ENCODE measurements at regions not wholly inside any gene's neighbourhood (a gene's known extent, or its start where the extent isn't known, plus 50 kb on each side); places are given as distances from the start of the nearest gene placed in this dataset.

DNA sequence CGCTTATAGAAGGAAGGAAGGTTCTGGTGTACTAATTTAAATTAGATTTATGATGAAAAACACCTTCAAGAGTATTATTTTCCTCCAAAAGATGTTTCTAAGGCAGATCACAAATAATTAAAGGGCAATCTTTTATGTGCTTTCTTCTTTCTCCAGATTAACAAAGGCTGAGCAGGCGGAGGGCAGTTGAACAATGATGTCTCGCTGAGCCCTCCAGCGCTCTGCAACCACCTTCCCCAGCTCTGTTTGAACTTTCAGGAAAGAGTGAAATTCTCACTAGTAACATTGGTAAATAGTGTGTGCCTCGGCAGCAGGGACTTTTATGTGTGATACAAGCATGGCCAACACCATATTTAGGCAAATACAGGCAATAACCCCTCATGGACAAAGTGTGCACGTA is 379.1 kb upstream of the MKI67 start:
- no peak for DNase-seq

DNA sequence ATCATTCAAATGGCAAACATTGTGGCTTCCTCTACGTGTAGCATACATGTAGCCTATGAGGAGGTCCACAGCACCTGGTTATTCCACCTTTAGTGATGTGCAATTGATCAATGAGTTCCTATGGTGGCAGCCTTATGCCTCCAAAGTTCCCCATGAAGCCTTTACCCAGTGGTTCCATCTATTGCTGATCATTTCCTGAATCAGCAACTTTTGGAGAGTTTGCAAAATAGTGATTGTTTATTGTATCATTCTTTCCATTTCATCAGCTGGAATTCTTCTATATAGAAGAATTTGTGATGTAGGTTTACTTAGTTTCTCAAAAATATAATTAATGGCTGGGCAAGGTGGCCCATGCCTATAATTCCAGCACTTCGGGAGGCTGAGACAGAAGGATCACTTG is 380.2 kb upstream of the MKI67 start:
- no peak for DNase-seq

DNA sequence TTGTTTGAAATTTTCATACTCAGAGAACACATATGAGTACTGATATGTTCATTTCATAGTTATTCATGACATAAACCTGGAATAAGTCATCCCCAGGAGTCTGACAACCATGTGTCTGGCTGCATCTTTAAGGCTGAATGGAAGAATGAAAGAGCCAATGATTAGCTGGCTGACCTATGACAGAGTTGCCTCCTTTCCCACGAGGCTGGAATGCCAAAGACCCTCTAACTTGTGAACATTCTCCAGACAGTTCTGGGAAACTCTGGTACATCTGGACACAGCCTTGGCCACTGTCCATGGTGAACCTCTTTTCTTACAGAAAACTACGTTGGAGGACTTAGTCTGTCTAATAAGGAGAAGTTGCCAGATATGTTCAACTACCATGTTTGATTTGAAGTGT is 380.8 kb upstream of the MKI67 start:
- no peak for DNase-seq

DNA sequence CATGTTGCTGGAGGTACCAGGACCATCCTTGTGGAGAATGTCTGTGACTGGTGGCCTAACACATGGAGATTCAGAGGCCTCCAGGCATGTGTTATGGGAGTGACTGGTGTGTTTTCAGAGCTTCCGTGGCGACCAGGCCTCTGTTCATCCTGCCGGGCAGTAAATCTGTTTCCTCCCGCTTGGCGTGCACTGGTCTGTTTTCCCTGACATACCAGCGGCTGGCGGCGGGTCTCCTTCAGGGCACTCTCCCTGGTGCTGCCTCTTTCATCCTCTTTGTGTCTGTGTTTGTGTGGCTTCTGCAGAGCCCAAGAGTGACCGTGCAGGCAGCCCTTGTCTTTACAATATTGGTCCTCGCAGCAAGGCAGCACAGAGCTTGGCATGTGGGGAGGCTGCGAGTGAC is 385.1 kb upstream of the MKI67 start:
- no peak for DNase-seq

DNA sequence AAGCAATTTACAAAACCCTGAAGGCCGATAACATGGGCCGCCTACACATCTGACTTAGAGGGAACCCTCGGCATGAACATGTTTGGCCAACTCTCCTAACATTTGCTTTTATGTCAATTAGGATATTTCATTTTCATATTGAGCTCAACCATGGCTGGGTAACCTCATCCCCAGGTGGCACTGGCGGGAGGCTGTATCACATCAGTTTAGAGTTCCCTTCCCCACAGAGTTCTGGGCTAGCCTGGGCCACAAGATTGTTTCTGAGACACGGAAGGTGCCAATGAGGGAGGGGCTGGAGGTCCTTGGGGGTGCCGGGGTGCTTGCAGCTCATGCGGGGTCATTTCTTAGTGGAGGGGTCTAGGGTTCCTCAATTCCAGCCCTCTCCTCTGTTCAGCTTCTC is 386.5 kb upstream of the MKI67 start:
- no peak for DNase-seq

DNA sequence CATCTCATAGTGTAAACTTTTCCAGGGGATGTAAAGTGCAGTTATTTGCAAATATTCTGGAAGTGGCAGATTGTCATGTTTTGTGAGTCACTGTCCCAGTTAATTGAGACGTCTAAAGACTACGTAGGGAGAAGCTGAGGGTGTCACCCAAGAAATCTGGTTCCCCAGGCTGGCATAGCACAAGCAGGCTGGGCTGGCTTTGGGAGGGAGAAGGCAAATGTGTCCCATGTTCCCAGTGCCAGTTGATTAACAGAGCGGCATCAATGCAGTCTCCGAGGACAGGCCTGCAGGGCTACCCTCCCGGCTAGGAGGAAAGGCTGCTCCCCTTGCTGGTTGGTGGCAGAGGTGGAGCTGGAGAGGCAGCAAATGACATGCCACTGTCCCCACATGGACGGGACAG is 388.3 kb upstream of the MKI67 start:
- DNase-seq: no peak

DNA sequence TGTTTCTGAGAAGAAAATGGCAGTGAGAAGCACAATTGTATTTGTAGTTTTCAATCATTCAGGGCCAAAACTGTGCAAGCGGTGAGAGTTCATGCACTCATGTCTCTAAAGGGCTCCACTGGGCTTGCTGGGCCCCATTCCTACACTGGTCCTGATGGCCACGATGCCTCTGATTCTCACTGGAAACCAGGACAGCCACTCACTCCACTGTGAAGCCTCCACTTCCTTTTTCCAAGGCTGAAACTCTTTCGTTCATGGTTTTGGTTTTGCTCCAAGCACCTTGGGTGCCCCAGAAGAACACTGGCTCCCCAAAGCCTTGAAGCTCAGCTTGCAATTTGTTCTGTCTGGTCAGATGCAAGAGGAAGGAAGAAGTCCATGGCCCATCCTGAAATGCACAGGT is 390.0 kb upstream of the MKI67 start:
- no peak for DNase-seq

DNA sequence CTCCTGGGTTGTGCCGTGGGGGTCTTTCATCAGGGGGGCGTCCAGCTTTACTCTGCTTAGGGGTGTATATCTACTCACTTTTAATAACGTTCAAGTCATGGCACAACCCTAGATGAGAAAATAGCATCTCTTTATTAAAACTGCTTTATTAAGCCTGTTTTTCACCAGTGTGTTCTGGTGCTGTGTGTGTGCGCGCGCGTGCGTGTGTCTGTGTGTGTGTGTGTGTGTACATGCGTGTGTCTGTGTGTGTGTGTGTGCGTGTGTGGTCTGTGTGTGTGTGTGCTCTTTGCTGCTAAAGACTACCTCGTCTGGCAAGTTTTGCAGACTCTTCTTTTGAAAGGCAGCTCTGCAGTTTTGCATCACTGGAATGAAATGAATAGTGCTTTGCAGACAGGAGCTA is 390.9 kb upstream of the MKI67 start:
- no peak for DNase-seq

DNA sequence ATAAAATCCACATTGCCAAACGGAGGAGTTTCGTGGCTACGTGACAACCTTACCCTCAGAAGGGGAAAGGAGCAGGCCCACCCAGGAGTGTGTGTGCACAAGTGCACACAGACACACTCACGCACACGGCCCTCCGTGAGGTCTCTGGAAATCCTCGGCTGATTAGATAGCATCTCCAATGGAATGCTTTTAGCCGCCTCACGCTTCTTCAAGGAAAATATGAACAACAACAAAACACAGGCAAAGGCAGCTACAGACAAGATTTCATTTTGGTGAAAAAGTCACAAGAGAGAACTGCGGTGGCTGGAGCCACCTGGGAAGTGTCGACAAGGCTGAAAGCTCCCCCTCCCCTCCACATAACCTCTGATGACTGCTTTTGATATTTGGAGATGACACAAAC is 391.8 kb upstream of the MKI67 start:
- no peak for DNase-seq

DNA sequence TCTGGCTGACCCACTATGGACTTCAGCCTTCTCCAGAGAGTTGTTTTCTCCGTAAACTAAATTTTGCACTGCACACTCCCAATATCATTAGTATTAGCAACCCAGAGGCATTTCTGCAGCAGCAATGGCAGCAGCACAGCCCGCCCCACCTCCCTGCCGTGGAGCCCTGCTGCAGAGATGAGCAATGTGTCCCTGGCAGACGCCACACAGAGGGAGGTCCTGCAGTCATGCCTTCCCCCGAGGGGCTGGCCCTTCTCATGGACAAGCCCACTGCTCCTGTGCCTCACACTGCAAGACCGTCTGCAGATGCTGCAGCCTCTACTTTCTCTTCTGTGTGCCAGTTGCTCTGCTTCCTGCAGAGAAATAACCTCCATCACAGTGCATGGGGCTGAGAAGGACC is 393.4 kb upstream of the MKI67 start:
- no peak for DNase-seq

DNA sequence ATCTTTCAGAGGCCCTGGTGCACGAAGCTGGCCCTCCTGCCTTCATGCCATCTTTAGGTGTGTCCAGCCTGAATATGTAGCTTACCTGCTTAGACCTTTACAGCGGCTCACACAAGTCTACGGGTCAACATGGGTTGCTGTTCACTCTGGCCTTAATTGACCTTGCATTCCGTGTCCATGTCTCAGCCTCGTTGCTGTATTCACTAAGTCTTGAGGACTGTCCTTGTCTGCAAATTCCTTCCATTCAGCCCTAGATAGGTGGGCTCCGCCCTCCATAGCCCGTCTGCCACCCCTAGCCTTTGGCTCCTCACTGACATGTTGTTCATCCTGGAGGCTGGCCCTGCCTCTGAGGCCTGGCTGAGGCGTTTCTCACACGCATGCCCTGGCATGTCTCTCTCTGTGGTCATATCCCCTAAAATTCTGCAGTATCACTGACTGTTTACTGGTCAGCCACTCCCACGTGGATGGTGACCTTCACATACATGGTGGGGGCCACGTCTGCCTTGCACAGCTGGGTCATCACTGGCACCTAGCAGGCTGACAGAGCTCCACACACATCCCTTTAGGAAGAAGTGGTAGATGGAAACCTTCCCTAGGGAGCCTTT is 394.1 kb upstream of the MKI67 start:
- DNase-seq: no peak

DNA sequence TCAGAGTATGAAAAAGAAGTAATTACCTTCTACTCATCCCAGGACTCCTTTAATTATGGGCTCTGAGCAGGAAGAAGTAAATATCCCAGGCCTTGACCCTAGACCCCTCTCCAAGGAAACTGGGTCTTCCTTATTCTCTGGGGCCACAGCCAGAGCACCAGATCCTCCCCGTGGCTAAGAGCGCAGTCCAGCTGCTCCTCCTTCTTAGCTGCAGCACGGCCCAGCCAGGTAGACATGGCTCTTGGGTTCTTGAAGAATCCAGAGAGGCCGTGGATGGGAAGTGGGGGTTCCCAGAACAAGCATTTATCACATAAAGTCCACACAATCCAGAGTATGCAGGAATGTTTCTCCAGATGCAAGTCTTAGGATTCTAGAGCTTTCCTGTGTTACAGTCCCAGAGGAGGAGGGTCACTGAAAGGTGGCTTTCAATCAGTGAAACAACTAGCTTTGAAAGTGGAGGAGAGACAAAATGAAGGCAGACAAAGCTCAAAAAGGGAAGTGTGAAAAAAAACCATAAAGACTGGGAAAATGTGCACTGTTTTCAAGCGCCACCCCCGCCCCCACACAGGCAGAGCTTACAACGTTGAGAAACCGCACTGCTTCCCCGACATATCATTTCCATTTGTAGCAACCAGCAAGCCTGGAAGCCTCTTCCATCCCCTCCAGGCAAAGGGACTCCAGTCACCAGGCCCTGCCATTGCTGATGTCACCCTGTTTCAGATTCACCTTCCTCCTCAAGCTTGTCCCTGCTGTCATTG is 396.5 kb upstream of the MKI67 start:
- DNase-seq: no peak

DNA sequence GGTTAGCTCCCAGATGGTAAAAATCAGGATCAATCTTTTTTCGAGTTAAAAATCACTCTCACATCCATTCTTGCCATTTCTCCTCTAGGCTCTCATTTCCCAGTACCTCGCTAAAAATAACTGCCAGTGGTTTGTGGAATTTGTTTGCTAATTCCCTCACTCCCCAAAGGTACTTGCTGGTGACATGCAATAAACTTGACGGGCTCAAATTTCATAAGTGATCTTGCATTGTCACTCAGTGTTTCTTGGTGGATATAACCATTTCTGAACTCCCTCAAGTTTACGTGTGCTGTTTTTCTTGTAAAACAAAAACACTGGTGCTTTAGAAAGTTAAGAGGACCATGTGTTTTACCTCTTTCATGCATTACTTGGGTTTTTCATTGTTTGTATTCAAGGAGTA is 399.2 kb upstream of the MKI67 start:
- no peak for DNase-seq

DNA sequence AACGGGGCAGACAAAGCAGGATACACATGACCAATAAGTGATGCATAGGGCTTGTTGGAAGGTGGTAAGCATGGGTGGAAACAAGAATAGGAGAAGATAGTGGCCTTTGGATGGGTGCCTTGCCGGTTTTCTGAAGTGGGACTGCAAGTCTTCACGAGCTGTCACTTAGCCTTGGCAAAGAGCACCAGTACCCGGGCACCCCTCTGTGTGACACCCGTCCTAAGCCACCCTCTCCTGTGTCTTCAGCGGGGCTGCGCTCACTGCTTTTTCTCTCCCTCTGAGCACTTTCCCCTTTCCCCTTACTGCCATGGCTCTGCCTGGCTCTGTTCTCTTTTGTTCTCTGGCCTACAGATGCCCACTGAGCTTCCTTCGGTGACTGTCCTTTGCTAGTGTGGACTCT is 399.7 kb upstream of the MKI67 start:
- no peak for DNase-seq

DNA sequence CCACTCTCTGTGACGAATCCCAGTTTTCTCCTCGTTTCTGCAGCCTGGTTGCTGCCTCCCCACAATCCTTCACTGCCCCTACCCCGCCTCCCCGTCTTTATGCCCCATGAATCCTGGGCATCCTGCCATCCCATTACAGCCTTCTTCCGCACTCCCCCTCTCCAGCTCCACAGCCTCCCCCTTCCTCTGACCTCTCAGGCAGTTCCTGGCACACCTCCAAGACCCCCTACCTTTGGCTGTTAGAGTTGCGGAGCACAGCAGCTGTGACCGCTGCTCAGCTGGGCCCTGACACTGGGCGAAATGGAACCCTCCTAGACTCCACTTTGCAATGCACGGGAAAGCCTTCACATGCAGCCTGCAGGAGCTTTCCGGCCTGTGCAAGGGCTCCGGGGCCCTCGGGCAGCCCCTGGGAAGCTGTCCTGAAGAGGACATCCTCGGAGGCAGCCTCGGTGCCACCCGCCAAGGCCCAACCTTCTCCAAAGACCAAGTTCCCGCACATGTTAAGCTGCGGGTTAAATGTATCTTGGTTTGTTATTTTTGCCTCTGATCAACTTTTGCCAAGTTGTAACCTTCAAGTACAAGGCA is 400.7 kb upstream of the MKI67 start:
- DNase-seq: no peak

DNA sequence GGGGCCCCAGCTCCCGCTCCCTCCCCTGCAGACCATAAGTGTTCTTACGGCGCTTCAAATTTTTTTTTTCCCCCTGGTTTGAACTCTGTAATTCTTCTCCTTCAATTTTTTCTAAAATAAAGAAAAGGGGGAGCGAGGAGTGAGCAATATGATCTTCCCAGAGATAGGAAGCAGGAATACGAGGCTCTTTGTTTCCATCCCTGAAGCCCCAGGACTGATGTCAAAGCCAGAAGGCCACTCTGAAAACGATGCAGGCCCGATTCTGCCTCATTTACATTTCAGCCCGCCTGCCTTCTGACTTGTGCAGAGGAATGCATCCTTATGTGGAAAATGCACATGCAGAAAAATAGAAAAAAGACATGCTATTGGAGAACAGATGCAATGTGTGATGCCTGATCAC is 401.5 kb upstream of the MKI67 start:
- DNase-seq: no peak

DNA sequence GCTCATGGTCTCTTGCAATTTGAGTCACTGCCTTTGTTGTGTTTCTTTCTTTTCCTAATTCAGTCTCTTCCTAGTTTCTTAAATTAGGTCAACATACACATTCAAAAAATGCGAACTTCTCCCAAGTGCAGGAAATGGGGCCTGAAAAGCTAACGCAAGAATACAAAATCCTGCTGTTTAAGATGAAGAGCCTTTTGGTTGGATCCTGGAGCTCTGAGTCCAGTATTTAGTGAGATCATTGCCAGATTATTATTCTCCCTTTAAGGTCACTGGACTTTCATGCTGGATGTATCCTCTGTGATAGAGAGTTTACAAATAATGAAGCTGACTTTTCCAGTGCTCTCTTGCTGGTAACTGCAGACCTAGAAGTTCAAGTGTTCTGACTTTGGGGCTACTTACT is 401.9 kb upstream of the MKI67 start:
- no peak for DNase-seq

DNA sequence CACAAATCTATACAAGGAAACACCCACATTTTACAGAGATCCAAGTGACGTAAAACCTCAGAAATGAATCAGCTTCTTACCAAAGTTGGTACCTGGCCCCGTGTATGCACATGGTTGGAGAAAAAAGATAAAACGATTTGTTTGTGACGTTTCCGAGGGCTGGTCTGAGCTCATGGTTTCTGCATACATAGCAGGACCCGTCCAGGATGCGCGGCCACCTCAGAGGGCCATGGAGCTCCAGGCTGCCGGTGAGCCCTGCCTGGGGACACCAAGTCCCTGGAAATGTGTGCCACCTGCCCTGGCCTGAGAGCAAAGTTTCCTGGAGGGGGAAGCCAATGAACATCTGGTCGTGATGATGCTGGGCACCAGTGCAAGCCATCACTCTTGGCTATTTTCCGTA is 402.6 kb upstream of the MKI67 start:
- no peak for DNase-seq

DNA sequence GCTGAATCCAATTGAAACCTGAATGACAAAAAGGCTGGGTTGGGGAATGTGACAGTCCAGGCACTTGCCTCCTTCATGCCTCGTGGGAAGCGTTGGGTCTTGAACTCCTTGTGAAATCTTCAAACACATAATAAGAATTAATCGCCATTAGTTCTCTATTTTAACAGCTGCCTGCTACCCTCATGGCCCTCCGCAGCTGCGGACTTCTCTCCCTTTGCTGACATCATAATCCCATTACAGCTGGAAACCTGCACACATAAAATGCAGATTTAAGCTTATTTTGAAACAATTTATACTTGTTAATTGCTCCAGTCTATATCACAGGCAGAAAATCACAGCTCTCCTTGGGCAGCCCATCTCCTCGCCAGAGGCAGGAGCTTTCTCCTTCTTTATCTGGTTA is 403.0 kb upstream of the MKI67 start:
- no peak for DNase-seq

DNA sequence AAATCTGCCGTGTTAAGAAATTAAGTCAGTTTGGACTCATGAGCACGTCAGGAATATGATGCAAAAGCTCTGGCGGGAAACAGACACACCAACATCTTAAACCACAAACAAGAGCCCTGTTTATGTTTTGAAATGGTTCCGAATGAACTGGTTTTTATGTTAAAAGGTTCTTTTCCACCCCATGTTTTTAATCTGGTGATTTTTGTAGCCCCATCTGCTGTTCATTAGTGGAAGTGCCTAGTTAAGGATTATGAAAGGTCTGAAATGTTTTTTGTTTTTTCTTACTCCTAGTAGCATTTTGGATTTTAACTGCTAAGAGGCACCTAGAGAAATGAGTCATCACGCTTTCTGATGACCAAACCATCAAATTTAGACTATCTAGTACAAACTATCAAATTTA is 404.1 kb upstream of the MKI67 start:
- DNase-seq: peak; percentile 26

DNA sequence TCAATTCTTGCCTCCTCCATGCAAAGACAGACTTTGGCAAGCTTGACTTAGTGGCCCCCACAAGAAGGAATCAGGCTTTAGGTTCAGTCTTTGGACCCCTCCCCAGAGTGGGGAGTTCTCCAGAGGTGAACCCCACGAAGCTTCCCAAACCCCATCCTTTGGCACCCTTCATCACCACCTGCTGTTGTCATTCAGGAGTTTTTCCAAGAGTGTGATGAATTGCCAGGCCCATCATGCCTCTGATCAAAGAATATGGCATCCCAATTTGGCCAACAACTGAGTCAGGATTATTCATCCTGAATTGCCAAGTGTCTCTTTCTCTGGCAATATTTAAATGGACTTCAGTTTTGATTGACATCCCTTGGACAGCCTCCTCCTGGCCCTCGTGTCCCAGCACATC is 404.7 kb upstream of the MKI67 start:
- no peak for DNase-seq

DNA sequence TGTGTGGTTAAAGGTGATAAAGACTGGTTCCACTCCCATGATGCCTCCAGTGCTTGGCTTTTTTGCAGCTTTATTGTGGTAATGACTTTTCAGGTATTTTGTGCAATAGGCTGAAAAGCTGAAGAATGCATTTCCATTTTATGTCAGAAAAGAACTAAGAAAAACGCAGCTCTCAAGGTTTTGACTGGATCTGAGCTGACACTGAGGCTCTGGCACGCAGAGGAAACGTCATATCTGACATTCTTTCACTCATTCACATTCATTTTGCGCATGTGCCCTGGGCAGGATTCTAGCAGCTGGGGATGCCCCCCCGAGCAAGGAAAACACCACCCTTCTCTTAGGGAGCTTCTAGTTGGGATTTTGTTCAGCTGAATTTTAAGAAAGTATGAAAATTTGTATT is 408.5 kb upstream of the MKI67 start:
- no peak for DNase-seq

DNA sequence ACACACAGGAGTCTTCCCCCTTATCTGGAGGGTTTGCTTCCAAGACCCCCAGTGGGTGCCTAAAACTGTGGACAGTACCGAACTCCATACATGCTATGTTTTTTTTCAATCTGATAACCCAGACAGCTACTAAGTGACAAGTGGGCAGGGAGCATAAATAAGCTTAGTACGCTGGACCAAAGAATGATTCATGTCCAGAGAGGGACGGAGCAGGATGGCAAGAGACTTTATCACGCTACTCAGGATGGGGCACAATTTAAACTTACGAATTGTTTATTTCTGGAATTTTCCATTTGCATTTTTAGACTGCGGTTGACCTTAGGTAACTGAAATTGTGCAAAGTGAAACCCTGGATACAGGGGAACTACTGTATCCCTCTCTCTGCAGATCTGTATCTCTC is 410.0 kb upstream of the MKI67 start:
- DNase-seq: no peak

DNA sequence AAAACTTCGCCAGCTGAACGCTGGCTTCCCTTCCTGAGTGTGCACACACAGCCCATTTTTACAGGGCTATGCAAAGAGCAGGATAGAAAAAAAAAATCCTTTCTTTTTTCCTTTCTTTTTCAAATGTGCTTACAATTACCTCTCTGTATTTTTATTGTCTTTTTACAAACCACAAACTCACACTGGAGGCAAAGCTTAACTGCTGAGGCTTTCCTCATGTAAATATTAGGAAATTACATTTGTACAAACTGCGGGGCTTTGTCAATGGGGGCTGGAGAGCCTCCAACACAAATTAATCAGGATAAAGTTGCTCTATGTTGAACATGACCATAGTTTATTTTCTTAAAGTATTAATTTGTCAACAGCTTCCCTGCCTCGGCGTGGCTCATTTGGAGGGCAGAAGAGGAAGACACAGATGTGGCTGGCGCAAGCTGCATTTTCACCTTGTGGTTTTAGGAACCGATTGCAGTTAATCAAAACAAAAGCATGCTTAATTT is 411.7 kb upstream of the MKI67 start:
- DNase-seq: no peak

DNA sequence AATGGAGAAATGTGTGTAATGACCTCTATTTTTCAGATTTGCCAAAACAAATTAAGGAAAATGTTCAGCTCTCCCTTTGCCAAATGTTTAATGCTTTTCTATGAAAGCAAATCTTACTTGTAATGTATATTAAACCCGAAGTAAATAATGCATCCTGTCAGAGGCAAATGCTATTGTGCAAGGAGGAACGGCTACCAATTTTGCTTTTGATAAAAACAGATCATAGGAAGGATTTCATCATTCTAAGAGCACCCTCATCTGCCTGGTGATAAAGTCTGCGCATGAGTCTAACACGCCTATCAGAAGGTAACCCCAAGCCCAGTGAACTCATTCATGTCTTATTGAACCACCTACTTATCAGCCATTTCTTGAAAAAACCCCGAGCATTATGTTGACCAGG is 412.4 kb upstream of the MKI67 start:
- no peak for DNase-seq
